GM12878 (cell line): ENCODE measurements at regions not wholly inside any gene's neighbourhood (a gene's known extent, or its start where the extent isn't known, plus 50 kb on each side); places are given as distances from the start of the nearest gene placed in this dataset.

ENCODE experiments used
- EP300 ChIP-seq, 2 experiments: fragments of 150-350 bp in 1 of 2; IDR thresholded peaks; 2 replicates each; pipeline ENCODE4 v1.6.1; 2011 to 2012; ENCODE audit warnings: low read depth in 2 of 2, low read length in 2 of 2, borderline replicate concordance in 1 of 2, improper control_type of control experiment in 1 of 2, inconsistent platforms in 1 of 2; ENCODE audit not compliant: control insufficient read depth in 1 of 2
- EZH2 ChIP-seq: IDR thresholded peaks from 2 replicates; pipeline ENCODE4 v1.6.1; 2012; ENCODE audit warnings: low read depth, mild to moderate bottlenecking, control low read depth, inconsistent platforms, low read length, borderline replicate concordance; ENCODE audit not compliant: control insufficient read depth
- KDM1A ChIP-seq: fragments of 200-600 bp; sonication (generic); IDR thresholded peaks from 2 replicates; pipeline ENCODE4 v1.6.1; 2016; ENCODE audit warnings: borderline replicate concordance
- MXI1 ChIP-seq: fragments of 150-350 bp; IDR thresholded peaks from 2 replicates; pipeline ENCODE4 v1.6.1; 2011; ENCODE audit warnings: low read depth, mild to moderate bottlenecking, inconsistent platforms, low read length, improper control_type of control experiment
- SP1 ChIP-seq: IDR thresholded peaks from one replicate; pipeline ENCODE4 v1.6.1; 2011; ENCODE audit warnings: low read depth, low read length
- WRNIP1 ChIP-seq: IDR thresholded peaks from 2 replicates; pipeline ENCODE4 v1.6.1; 2011; ENCODE audit warnings: low read depth, low read length, improper control_type of control experiment, borderline replicate concordance
- ZNF217 ChIP-seq: fragments of 450-650 bp; IDR thresholded peaks from 2 replicates; pipeline ENCODE4 v1.6.1; 2017; ENCODE audit warnings: antibody characterized with exemption, mild to moderate bottlenecking
- TF ChIP-seq, protein P1 (sequence below), 3 experiments: IDR thresholded peaks in 2 of 3; conservative IDR thresholded peaks in 1 of 3; 2 replicates each; pipeline ENCODE4 v1.5.1; 2011; ENCODE audit warnings: low read depth in 3 of 3, low read length in 3 of 3, mild to moderate bottlenecking in 3 of 3, control low read depth in 2 of 3, moderate library complexity in 2 of 3, inconsistent platforms in 1 of 3, mixed read lengths in 1 of 3; ENCODE audit not compliant: control insufficient read depth in 2 of 3, insufficient read depth in 1 of 3; ENCODE audit errors: extremely low read depth in 1 of 3
- TF ChIP-seq, protein P2 (sequence below): IDR thresholded peaks from 2 replicates; pipeline ENCODE4 v1.6.1; 2011; ENCODE audit warnings: borderline replicate concordance, low read depth, mild to moderate bottlenecking, moderate library complexity, low read length; ENCODE audit not compliant: insufficient read depth, poor library complexity, severe bottlenecking
- TF ChIP-seq, protein P3 (sequence below): fragments of 450-650 bp; IDR thresholded peaks from 2 replicates; pipeline ENCODE4 v1.6.1; 2017; ENCODE audit warnings: antibody characterized with exemption, mild to moderate bottlenecking, moderate library complexity

DNA sequence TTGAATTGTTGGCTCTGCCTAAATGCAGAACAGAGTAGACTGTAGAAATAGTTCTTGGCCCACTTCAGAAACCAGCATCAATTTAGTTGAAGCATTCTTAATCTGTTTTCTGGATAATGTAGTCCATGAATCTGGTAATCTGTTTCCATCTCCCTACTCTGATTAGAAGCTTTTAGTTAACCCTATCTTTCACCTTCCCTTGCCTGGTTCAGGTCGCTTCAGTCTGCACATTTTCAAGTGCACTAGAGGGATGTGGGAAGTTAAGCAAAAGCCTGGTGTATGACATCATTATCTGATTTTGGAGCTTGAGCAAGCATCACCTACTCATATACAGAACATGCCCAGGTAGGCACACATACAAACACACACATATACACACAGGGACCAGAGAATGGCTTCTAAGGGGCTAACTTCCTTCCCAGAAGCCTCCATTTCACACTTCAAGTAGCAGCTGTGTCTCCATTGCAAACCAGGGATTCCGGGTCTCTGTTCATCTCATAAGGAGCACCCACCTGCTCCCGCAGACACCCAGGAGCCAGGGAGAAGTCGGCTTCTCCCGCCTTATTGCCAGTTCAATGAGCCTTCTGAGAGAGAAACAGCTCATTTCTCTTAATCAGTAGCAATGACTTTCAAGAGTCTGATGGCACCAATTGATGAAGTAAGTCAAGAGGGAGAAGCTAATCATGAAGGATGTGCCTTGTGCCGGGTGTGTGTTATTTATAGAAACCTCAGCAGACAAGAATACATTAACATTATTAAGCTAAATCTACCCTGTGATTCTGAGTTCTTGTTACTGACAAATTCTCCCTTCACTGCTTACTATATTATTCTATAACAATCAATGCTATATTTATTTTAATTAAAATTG, 347.9 kb upstream of the STAC start:
- TF ChIP-seq, protein P1, sequence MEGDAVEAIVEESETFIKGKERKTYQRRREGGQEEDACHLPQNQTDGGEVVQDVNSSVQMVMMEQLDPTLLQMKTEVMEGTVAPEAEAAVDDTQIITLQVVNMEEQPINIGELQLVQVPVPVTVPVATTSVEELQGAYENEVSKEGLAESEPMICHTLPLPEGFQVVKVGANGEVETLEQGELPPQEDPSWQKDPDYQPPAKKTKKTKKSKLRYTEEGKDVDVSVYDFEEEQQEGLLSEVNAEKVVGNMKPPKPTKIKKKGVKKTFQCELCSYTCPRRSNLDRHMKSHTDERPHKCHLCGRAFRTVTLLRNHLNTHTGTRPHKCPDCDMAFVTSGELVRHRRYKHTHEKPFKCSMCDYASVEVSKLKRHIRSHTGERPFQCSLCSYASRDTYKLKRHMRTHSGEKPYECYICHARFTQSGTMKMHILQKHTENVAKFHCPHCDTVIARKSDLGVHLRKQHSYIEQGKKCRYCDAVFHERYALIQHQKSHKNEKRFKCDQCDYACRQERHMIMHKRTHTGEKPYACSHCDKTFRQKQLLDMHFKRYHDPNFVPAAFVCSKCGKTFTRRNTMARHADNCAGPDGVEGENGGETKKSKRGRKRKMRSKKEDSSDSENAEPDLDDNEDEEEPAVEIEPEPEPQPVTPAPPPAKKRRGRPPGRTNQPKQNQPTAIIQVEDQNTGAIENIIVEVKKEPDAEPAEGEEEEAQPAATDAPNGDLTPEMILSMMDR (IDR thresholded peaks at IDR 0.05 in 2 of 3, conservative IDR thresholded peaks at IDR 0.05 in 1 of 3; ENCODE audit: control insufficient read depth in 2 of 3, extremely low read depth in 1 of 3, insufficient read depth in 1 of 3, low read depth in 3 of 3, low read length in 3 of 3) = no peak
- no peak for TF ChIP-seq SP1
- TF ChIP-seq, protein P2, sequence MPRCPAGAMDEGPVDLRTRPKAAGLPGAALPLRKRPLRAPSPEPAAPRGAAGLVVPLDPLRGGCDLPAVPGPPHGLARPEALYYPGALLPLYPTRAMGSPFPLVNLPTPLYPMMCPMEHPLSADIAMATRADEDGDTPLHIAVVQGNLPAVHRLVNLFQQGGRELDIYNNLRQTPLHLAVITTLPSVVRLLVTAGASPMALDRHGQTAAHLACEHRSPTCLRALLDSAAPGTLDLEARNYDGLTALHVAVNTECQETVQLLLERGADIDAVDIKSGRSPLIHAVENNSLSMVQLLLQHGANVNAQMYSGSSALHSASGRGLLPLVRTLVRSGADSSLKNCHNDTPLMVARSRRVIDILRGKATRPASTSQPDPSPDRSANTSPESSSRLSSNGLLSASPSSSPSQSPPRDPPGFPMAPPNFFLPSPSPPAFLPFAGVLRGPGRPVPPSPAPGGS = no peak
- TF ChIP-seq EZH2 = no peak
- TF ChIP-seq ZNF217 = no peak
- TF ChIP-seq, protein P3, sequence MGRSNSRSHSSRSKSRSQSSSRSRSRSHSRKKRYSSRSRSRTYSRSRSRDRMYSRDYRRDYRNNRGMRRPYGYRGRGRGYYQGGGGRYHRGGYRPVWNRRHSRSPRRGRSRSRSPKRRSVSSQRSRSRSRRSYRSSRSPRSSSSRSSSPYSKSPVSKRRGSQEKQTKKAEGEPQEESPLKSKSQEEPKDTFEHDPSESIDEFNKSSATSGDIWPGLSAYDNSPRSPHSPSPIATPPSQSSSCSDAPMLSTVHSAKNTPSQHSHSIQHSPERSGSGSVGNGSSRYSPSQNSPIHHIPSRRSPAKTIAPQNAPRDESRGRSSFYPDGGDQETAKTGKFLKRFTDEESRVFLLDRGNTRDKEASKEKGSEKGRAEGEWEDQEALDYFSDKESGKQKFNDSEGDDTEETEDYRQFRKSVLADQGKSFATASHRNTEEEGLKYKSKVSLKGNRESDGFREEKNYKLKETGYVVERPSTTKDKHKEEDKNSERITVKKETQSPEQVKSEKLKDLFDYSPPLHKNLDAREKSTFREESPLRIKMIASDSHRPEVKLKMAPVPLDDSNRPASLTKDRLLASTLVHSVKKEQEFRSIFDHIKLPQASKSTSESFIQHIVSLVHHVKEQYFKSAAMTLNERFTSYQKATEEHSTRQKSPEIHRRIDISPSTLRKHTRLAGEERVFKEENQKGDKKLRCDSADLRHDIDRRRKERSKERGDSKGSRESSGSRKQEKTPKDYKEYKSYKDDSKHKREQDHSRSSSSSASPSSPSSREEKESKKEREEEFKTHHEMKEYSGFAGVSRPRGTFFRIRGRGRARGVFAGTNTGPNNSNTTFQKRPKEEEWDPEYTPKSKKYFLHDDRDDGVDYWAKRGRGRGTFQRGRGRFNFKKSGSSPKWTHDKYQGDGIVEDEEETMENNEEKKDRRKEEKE = no peak
- no peak for TF ChIP-seq WRNIP1
- no peak for TF ChIP-seq MXI1
- no peak for TF ChIP-seq KDM1A
- no peak for TF ChIP-seq EP300 (IDR thresholded peaks at IDR 0.05; ENCODE audit: borderline replicate concordance in 1 of 2, control insufficient read depth in 1 of 2, low read depth in 2 of 2, low read length in 2 of 2)
